ENCODE measurements at regions not wholly inside any gene's neighbourhood (a gene's known extent, or its start where the extent isn't known, plus 50 kb on each side); places are given as distances from the start of the nearest gene placed in this dataset.

DNA sequence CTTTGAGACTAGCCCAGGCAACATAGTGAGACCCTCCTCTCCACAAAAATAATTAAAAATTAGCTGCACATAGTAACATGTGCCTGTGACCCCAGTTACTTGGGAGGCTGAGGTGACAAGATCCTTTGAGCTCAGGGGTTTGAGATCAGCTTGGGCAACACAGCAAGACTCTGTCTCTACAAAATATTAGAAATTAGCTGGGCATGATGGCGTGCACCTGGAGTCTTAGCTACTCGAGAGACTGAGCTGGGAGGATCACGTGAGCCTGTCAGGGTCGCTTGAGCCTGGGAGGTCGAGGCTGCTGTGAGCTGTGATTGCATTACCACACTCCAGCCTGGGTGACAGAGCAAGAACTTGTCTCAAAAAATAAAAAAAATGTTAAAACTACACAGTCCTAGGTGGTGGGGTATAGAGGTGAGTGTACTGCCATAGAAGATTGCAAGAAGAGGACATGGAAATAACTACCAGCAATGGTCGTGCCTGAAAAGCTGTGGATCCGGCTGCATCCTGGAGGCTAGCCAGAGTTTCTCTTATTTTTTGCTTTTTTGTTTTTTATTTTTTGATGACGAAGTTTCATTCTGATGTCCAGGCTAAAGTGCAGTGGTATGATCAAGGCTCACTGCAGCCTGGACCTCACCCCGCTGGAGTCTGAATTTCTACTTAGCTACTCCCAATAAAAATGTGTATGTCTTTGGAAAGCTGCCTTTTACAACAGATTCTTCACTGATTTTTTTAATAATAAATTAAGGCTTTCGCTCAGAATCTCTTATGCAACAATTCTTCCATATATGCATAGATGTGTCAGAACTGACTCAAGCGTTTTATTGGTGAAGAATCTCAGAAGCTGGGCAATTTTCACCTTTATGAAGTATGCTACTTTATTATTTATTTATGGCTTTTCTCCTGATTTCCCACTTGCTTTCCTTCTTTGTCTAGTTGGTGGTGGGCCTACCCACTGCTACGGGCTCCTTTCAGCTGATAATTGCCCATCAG, 393.8 kb downstream of the TSHZ3 start:
- TF ChIP-seq FOXA1 (IDR thresholded peaks at IDR 0.05): no peak
- TF ChIP-seq, protein P1, sequence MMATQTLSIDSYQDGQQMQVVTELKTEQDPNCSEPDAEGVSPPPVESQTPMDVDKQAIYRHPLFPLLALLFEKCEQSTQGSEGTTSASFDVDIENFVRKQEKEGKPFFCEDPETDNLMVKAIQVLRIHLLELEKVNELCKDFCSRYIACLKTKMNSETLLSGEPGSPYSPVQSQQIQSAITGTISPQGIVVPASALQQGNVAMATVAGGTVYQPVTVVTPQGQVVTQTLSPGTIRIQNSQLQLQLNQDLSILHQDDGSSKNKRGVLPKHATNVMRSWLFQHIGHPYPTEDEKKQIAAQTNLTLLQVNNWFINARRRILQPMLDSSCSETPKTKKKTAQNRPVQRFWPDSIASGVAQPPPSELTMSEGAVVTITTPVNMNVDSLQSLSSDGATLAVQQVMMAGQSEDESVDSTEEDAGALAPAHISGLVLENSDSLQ (IDR thresholded peaks at IDR 0.05): no peak
- TF ChIP-seq SP1 (IDR thresholded peaks at IDR 0.05): no peak
- TF ChIP-seq LEF1 (IDR thresholded peaks at IDR 0.05; ENCODE audit: borderline replicate concordance): no peak
- TF ChIP-seq ELF4 (IDR thresholded peaks at IDR 0.05): no peak
- no peak for TF ChIP-seq BHLHE40 (IDR thresholded peaks at IDR 0.05; ENCODE audit: borderline replicate concordance)
- TF ChIP-seq ZNF384 (IDR thresholded peaks at IDR 0.05): no peak
- TF ChIP-seq NFRKB (IDR thresholded peaks at IDR 0.05): no peak

Measured in HEK293T (cell line).